ENCODE measurements at regions not wholly inside any gene's neighbourhood (a gene's known extent, or its start where the extent isn't known, plus 50 kb on each side); places are given as distances from the start of the nearest gene placed in this dataset.
"Not testable (repeated sequence)": the region's sequence is repeated elsewhere in the genome, so short reads cannot be mapped to it uniquely, and the experiment has no call there.

- not testable (repeated sequence) for TF ChIP-seq ZNF274 (IDR thresholded peaks at IDR 0.05; ENCODE audit: low read depth, low read length); YY1 (IDR thresholded peaks at IDR 0.05; ENCODE audit: insufficient read depth, insufficient read length)
These were observed 2159.8 kb downstream of the TP53TG3F start for GRCh38 chr16:35619176-35619575.

All from NT2/D1 (cell line).